GM21786 (cell line): ENCODE measurements at regions not wholly inside any gene's neighbourhood (a gene's known extent, or its start where the extent isn't known, plus 50 kb on each side); places are given as distances from the start of the nearest gene placed in this dataset.

Experiments
- ATAC-seq: cut with Tn5 transposase; IDR thresholded peaks from one replicate; pipeline ENCODE4 v1.9.1; 2021; ENCODE audit not compliant: unreplicated experiment

- ATAC-seq, result no peak
Observed at GRCh38 chr5:10853154-10853553, 92.1 kb upstream of the DAP start.

DNA sequence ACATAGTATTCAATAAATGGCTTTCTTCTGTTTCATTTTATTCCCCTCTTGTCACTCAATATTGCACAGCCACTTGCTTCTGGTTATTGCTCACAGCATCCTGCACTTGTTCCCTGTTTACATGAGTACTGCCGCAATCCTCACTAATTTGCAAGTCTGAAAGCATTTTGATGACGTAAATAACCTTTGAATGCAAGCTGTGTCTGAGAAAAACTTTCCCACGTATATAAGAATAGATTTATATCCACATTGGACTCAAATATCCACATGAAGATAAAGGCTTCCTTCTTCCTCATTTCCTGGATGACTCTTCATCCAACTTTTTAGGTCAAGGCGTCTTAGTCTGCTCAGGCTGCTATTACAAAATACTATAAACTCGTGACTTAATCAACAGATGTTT is 88.2 kb upstream of the DAP start:
- ATAC-seq, result no peak

- ATAC-seq, result no peak
Observed at GRCh38 chr5:10844016-10844415, 83.0 kb upstream of the DAP start.

DNA sequence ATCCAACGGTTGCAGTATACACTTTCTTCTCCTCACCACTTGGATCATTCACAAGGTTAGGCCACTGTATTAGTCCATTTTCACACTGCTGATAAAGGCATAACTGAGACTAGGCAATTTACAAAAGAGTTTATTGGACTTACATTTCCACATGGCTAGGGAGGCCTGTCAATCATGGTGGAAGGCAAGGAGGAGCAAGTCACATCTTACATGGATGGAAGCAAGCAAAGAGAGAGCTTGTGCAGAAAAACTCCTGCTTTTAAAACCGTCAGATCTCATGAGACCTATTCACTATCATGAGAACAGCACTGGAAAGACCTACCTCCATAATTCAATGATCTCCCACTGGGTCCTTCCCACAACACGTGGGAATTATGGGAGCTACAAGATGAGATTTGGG is 81.8 kb upstream of the DAP start:
- no peak for ATAC-seq

DNA sequence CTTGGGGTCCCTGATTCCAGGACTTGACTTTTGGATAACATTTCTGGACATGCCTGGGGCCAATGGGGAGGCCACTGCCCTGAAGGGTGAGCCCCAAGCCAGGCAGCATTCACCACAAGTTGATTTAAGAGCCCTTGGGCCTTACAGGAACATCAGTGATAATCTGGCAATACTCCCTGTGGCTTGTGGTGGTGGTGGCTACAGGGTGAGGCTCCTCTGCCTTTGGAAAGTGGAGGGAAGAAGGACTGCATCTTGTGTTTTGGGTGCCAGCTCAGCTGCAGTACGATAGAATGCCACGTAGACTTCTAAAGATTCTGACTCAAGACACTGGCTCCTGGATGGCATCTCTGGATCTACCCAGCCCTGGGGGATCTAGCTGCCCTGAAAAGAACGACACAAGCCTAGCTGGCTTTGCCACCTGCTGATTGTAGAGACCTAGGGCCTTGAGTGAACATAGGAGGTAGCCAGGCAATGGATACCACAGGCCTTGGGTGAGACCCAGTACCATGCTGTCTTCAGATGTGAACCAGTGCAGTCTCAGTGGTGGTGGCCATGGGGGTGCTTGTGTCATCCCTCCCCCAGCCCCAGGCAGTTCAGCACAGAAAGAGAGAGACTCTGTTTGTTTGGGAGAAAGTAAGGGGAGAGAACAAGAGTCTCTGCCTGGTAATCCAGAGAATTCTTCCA is 79.0 kb upstream of the DAP start:
- no peak for ATAC-seq

DNA sequence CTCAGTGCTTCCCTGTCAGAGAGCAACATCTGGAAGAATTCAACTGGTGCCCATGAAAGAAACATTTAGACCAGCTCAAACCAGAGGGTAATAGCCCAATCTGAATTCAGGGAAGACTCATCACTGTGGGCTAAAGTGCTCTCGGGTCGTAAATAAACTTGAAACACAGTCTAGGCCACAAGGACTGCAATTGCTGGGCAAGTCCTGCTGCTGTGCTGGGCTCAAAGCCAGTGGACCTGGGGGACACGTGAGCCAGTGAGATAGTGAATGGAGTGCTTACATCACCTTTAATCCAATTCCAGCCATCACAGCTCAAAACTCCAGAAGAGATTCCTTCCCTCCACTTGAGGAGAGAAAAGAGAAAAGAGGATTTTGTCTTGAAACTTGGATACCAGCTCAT is 78.1 kb upstream of the DAP start:
- ATAC-seq, result no peak

- peak; percentile 55 for ATAC-seq
Observed at GRCh38 chr5:10838038-10838437, 77.0 kb upstream of the DAP start.

DNA sequence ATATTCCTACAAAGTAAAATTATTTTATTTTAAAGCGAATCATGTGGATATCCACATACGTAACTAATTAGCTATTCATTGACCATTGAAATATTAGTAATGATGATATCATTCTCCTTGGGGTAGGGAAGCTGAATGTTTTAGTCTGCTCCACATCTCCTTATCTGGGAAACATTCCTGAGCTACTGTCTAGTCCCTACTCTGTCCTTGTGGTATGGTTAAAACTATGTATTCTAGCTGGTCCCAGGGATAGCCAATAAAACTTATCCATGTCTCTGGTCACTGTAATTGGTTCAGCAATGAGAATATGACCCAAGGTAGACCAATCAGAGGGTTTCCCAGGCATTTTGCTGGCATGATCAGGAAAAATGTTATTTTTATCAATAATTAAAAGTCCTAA is 76.0 kb upstream of the DAP start:
- ATAC-seq, result no peak

DNA sequence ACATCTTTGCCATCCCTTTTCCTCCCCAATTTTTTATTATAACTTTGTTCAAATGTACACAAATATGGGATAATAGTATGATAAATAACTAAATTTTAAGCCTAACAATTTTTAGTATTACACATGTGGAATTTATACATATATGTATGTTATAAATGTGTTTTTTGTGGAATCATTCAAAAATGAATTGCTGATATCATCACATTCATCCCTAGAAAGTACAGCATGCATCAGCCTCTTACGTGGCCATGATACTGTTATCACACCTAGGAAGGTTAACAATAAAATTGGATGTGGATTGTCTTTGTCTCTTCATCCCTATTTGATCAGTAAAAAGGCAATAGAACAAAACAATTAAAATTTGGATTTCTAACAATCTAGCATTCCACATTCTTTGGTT is 73.7 kb upstream of the DAP start:
- no peak for ATAC-seq

DNA sequence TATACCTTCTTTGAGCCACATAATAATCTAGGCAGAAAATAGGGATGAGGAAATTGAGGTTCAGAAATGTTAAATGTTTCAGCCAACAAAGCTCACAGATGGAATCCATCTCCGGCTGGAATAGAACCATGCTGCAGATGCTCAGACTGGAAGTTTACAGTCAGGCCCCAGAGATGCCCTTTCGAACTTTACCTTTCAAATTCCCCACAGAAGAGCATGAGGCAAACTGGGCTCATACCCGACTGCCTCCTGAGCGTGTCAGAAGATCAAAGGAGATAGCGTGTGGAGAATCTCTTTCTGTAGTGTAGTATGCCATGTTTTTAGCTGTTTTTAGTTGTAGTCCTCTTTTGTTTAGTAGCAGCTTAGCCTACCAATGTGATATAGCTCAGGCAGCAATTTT is 72.0 kb upstream of the DAP start:
- no peak for ATAC-seq

GRCh38 chr5:10832421-10832820 is 71.4 kb upstream of the DAP start:
- ATAC-seq, result no peak

- ATAC-seq, result no peak
Observed at GRCh38 chr5:10831419-10831818, 70.4 kb upstream of the DAP start.

GRCh38 chr5:10828241-10828640 is 67.2 kb upstream of the DAP start:
- ATAC-seq, result no peak

- ATAC-seq, result no peak
Observed at GRCh38 chr5:10827571-10827970, 66.5 kb upstream of the DAP start.

- ATAC-seq, result no peak
Observed at GRCh38 chr5:10826971-10827370, 65.9 kb upstream of the DAP start.

- peak; percentile 66 for ATAC-seq
Observed at GRCh38 chr5:10825897-10826644, 65.0 kb upstream of the DAP start.

- no peak for ATAC-seq
Observed at GRCh38 chr5:10812218-10812617, 51.2 kb upstream of the DAP start.
